Suppressor macrophage (primary cell): ENCODE measurements at regions not wholly inside any gene's neighbourhood (a gene's known extent, or its start where the extent isn't known, plus 50 kb on each side); places are given as distances from the start of the nearest gene placed in this dataset.
"Not testable (repeated sequence)": the region's sequence is repeated elsewhere in the genome, so short reads cannot be mapped to it uniquely, and the experiment has no call there.

Source experiments
- DNase-seq, 4 experiments: peaks; one replicate each; pipeline ENCODE4 v3.0.0-alpha.2; 2020 to 2022

DNA sequence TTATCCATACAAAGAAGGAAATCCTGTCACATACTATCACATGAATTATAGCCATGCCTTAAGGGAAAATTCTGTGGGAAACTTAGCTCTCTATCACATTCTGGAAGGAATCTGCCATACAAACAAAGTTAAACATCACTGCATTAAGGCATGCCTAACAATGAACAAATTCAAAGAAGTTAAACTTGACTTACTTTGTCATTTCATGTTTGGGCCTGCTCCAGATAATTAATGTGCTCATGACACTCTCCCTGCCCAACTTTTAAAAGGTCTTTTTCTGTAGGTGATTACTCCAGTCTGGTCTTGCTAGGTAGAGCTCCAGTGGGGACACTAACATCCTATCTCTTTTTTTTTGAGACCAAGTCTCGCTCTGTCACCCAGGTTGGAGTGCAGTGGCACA is 230.5 kb downstream of the AEBP2 start:
- no peak for DNase-seq

DNA sequence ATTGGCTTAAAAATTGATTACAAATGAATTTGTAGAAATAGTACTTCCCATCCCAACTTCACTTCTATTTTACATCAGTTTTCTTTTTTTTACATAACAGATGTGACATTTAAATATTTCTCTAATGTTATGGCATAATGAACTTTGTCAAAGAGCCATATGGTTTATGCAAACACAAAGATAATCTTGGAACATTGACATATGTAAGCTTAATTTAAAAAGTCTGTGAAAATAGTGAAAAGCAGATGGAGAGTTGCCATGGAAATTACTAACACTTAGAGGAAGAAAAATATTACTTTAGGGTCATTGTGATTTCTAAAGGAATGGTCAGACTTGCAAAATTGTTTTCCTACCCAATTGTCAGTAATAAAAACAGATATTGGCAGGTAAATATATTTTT is 232.4 kb downstream of the AEBP2 start:
- no peak for DNase-seq

DNA sequence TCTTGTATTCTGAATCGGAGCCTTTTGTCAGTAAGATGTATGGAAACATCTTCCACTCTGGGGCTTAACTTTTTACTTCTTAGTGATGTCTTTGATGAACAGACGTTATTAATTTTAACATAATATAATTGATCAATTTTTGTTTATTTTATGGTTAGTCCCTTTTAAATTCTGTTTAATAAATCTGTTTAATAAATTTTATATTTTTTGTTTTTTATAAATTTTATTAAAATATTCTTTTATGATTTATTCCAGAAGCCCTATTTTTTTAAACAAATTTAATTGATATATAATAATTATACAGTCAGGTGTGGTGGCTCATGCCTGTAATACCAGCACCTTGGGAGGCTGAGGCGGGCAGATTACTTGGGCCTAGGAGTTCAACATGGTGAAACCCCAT is 235.1 kb downstream of the AEBP2 start:
- no peak for DNase-seq

DNA sequence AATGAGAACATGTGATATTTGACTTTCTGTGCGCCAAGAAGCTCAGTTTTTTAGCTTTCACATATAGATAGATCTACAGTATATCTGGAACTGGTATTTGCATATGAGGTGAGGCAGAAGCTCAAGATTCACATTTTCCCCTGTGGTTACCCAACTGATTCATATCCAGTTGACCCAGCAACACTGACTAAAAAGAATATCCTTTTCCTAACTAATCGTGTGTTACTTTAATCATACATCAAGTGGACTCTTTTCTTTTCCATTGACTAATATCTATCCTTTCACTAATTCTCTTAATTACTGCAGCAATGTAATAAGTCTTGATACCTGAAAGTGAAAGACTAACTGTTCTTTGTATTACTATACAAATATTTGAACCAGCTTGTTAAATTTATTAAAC is 236.1 kb downstream of the AEBP2 start:
- DNase-seq: no peak

DNA sequence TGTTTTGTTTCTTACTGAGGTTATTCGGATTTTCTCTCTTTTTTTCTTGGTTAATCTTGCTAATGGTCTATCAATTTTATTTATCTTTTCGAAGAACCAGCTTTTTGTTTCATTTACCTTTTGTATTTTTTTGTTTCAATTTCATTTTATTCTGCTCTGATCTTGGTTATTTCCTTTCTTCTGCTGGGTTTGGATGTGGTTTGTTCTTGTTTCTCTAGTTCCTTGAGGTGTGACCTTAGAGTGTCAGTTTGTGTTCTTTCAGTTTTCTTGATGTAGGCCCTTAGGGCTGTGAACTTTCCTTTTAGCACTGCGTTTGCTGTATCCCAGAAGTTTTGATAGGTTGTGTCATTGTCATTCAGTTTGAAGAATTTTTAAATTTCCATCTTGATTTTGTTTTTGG is 239.2 kb downstream of the AEBP2 start:
- DNase-seq: not testable (repeated sequence)

DNA sequence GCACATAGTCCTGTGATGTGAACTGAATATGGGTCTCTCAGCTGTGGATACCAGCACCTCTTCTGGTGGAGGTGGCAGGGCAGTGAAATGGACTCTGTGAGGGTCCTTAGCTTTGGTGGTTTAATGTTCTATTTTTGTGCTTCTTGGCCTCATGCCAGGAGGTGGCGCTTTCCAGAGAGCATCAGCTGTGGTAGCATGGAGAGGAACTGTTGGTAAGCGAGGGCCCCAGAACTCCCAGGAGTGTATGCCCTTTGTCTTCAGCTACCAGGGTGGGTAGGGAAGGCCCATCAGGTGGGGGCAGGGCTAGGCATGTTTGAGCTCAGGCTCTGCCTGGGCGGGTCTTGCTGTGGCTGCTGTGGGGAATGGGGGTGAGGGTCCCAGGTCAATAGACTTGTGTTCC is 241.7 kb downstream of the AEBP2 start:
- no peak for DNase-seq

DNA sequence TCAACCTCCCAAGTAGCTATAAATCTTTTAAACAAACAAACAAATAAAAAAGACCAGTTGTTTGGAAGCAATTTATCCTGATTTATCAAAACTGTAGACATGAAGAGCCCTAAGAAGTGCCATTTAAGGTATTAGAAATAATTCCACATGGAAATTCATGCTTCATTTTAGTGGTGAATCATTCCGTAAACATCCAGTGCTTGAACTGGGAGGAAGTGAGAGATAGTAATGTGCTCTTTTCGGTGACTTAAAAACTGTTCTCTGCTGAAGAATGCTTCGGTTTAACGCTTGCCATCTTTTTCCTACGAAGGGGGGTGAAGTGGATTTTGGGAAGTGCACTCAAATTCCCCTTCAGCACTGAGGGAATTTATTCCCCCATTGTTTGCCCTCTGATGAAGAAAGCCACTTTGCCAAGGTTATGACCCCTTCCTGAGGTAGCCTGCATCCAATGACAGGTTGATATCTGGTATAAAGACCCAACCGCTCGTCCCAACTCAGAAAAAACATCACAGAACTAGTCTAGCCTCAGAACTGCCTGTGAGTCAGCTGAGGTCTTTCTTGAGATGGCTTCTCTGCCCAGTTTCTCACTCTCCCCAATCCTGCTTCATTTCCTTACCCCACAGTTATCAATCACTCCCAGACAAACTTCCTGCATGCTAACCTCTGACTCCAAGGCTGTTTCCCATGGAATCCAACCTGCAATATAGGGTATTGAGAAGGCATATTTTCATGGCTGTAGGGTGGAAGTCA is 244.1 kb downstream of the AEBP2 start:
- DNase-seq: no peak

DNA sequence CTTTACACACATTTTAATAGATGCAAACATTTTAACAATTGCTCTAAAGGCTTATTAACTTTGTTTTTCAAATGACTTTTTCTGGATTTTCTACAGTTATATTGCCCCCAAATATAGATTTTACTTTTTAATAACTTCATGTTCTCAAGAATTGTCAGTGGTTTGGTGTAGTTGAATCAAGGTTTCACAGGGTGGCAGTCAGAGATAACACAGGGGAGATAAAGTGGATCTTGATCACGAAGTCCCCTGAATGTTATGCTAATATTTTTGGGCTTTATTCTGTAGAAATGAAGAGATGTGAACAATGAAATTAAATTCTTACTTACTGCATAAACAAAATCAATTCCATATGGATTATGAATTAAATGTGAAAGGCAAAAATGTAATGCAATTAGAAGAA is 248.1 kb downstream of the AEBP2 start:
- no peak for DNase-seq

DNA sequence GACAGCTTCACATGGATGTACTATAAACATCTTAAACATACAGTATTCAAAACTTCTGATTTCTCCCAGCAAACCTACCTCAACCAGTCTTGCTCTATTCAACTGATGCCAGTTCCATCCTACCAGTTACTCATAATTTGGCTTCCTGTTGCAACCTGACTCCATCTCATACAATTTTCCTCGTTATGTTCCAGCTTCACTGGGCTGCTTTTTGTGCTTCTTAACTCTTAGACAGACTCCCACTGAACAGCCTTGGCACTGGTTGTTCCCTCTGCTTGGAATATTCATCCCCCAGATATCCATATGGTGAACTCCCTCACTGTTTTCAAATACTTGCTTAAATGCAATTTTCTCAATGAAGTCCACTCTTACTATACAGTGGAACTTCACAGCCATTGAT is 249.2 kb downstream of the AEBP2 start:
- DNase-seq: no peak

DNA sequence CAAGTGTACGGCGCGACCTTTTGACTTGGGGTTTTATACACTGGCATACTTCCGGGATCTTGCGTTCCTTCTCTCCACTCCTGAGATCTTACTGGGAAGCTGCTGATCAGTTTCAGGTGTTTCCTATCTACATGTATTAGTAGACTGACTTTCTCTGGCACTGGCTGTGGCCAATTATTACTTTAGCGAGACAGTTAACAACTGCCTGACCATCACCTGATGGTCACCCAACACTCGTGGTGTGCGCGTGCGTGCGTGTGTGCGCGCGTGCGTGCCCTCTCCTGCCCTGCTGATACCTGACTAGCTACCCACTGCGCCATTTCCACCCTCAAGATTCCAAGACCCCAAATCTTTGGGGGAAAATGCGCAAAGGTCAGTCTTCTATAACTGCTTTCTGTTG is 249.9 kb downstream of the AEBP2 start:
- DNase-seq: no peak

DNA sequence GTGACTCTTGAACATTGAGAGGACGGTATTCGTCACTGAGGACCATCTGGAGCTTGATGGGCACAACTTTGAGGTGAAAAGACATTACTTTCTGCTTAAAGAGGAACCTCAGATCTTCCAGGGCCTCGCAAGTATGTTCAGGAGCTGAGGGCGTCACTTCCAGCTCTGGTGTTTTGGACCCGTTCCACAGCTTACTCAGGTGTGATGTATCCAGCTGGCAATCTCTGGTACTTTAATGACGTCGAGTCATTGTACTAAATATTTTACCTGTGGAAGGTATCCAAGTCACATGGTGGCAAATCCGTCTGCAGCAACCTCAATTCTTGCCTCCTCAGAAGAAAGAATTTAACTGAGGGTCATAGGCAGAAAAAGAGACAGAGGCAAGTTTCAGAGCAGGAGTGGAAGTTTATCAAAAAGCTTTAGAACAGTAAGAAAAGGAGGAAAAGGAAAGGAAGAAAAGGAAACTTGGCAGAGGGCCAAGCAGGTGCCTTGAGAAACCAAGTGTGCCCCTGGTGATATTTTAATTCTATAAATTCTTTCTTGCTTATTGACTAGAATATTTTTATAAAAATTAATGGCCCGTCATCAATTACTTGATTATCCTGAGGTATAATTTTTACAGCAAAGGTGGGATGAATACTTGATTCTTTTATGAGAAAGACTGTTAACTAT is 250.6 kb downstream of the AEBP2 start:
- no peak for DNase-seq

DNA sequence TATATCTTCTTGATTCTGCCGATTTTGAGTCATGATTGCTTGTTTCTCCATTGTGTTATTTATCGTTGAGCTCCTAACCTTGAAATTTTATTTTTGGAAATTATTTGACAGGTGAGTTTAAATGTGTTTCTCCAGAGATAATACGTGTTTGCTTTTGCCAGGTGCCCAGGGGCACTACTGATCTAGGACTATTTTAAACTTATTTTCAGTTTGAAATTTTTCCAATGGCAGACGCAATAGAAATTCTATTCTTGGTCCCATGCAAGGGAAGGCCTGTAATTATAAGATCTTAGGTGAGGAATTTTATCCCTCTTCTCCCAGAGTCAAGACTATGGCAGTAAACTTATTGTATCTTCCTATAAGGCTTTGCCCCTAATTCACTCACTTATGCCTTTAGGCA is 252.8 kb downstream of the AEBP2 start:
- no peak for DNase-seq

DNA sequence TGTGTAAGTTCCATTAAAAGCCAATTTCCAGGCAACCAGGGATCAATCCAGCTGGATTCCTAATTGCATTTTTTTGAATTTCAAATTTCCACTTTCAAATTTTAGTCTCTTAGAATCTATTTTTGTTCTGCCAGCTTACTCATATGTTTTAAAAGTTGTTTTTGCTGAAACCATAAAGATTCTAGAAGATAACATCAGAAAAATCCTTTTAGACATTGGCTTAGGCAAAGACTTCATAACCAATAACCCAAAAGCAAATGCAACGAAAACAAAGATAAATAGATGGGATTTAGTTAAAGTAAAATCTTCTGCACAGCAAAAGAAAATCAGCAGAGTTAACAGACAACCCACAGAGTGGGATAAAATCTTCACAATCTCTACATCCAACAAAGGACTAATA is 253.3 kb downstream of the AEBP2 start:
- no peak for DNase-seq

DNA sequence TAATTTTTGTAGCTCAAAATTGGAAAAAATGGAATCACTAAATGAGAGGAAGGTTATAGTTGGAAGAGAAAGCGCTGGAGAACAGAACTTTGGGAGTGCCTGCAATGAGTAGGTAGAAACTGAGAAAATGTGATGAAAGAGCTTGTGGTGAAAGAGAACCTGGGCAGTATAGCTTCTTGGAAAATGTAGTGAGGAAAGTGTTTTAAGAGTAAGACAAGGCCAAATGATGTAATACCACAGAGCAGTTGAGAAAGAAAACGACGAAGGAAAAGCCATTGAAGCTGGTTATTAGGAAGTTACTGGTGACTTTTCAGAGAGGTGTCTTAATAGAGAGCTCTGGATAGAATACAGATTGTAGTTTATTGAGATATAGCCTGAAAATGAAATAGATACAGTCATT is 255.3 kb downstream of the AEBP2 start:
- peak; percentile 1 to 48 (median 17) for DNase-seq

DNA sequence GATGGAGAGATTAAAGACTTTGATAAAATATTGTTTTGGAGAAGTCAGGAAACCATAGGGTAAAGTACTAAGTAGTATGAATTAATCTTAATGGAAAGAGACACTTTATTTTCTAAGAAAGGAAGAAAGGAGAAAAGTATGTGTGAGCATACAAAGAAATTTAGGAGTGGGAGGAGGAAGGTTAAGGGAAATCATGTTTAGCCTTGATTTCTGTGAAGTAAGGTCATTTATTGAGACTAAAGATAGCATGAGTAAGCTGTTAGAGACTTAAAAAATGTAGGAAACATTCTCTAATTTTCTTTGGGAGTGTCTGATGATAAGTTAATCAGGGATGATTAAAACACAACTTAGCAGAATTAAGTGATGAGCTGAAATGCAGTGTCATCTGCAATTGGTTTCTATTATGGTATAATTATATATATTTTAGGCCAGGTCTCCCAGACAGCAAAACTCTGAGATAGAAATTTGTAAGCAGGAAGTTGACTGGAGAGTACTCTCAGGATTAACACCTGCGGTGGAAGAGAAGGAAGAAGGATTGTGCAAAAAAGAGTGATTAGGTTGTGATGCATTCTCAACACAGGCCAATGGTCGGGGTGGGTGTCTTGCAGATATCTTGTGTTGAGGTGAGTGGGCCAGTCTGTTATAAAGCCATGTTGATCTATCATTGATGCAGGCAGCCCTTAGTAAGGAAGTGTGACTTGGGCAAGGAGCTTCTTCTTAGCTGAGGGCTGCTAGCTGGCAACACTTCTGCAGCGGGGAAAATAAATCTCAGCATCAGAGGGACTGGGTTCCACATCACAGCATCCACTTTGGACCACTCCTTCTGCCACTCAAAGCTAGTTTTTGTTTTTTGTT is 256.2 kb downstream of the AEBP2 start:
- DNase-seq: no peak

DNA sequence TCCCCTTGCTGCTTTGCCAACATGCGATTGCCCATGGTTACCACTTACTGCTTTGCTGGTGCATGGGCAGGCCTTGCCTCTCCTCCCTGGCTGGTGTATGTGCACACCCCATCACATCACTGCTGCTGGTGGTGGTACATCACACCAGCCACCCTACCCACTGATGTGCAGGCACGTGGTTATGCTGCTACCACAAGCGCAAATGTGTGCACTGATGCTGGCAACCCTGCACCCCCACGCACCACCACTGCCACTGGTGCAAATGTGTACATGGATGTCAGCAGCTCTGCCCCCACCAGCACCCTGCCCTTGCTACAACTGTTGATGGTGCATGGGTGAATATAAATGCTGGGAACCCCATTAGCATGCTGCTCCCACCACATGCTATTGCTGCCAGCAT is 261.7 kb downstream of the AEBP2 start:
- DNase-seq: no peak

DNA sequence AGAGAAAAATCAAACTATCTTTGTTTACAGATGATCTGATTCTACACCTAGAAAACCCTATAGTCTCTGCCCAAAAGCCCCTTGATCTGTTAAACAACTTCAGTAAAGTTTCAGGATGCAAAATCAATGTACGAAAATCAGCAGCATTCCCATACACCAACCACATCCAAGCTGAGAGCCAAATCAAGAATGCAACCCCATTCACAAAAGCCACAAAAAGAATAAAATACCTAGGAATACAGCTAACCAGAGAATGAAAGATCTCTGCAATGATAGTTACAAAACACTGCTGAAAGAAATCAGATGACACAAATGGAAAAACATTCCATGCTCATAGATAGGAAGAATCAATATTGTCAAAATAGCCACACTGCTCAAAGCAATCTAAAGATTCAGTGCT is 265.7 kb downstream of the AEBP2 start:
- DNase-seq: no peak

DNA sequence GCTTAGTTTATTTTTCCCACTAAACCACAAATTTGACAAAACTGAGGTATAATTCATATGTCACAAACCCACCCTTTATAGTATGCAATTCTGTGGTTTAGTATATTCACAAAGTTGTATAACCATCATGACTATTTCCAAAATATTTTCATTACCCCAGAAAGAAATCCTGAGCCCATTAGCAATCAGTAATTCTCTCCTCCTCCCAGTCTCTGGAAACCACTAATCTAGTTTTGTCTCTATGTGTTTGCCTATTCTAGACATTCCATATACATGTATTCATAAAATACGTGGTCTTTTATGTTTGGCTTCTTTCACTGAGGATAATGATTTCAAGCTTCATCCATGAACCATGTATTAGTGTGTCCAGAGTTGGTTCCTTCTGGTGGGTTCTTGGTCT is 267.6 kb downstream of the AEBP2 start:
- no peak for DNase-seq

DNA sequence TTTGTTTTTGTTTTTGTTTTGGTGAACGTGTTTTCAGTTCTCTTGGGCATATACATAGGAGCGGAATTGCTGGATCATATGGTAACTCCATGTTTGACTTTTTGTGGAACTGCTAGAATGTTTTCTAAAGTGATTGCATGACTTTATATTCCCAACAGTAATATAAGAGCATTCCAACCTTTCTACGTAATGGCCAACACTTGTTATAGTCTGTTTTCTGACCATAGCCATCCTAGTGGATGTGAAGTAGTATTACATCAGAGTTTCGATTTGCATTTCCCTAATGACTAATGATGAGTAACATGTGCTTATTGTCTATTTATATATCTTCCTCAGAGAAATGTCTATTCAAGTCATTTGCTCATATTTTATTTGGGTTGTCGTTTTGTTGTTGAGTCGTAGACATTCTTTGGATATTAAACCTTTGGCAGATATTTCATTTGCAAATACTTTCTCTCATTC is 268.7 kb downstream of the AEBP2 start:
- DNase-seq: peak in 2 of 4 experiments; percentile 7 to 12

DNA sequence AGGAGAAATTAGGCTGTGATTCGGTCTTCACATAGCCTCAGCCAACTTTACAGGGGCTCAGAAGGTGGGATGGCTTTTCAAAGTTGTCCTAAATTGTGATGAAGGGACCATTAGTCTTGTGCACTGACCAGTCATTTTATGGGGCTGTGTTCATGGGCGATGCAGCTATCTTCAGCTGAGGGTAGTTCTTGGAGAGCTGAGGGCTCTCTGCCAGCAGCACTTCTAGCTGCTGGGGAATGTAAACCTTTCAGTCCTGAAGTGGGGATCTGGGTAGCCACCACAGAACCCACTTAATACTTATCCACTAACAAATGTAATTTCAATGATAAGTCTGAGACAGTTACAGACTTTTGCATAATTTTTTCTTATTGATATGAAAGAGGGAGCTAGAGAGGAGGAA is 270.6 kb downstream of the AEBP2 start:
- DNase-seq: no peak

DNA sequence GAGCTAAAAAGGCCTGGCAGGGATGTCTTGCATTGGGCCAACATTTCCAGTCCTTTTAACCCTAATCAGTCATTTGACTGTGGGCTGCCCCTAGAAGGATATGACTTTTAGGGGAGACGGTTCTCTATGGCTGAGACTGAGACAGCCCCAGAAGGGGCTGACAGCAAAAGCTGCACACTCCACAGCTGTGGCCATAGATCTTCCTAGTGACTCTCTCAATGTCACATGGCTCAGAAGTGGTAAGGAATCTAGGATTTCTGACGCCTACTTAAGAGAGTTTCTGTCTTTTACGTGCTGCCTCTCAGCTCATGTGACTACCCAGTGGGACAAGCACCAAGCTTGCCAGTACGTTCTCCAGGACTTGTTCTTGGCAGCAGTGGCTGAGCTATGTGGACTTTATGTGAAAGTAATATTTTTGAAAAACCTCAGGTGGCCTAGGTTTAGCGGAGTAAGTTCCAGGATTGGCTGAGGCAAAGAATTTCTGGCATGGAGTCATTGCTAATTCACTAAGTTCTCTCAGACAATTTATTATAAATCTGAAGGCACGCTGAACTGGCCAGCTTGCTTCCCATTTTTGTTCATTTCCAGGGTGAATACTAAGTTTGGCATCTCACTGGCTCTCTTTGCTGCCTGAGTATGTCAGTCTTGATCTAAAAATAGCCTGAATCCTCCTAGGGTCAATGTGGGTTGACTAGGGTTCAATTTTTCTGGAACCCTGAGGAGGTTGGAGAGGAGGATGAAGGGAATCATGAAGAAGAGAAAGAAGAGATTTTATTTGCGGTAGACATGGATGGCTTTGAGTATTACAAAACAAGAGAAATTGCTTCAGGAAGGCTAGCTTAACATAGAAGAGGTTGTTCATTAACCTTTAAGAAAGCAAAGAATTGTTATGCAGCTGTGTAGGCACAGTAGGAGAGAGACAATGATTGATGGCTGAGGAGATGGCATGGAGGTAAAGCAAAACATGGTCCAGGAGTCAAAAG is 271.8 kb downstream of the AEBP2 start:
- no peak for DNase-seq

DNA sequence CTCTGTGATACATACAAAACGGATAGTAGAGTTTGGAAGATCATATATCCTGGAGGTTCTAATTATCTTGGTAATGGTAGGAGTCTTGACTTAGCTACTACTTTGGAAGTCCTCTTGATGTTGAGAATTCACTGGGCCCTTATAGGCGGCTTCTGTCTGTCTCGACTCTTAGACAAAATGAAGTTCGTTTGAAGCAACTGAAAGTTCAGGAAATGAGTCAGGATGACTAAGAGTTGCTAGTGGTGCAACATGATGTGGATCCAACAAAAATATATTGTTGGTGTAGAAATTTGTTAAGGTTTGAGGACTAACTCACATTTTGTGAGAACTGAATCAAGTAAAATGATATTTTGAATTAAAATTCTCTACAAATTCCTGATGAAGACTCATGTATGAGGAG is 272.7 kb downstream of the AEBP2 start:
- DNase-seq: peak in 3 of 4 experiments; percentile 14 to 33 (median 24)
